Sigmoid colon (tissue), 6 donors: ENCODE measurements at regions not wholly inside any gene's neighbourhood (a gene's known extent, or its start where the extent isn't known, plus 50 kb on each side); places are given as distances from the start of the nearest gene placed in this dataset.

Experiments
- DNase-seq: peaks from one replicate; pipeline ENCODE4 v3.0.0-alpha.2; 2019
- H3K27ac ChIP-seq, 4 donors: fragments of 200-600 bp; sonication (generic); one replicate each; pipeline ENCODE4 v1.5.1; 2016 to 2019; ENCODE audit warnings: mild to moderate bottlenecking in 1 of 4
- H3K27me3 ChIP-seq, 3 donors: fragments of 200-600 bp; sonication (generic); one replicate each; pipeline ENCODE4 v1.5.1; 2019; ENCODE audit warnings: mild to moderate bottlenecking in 1 of 3
- H3K36me3 ChIP-seq, 4 donors: fragments of 200-600 bp; sonication (generic); one replicate each; pipeline ENCODE4 v1.5.1; 2016 to 2019
- H3K4me1 ChIP-seq, 4 donors: fragments of 200-600 bp; sonication (generic); one replicate each; pipeline ENCODE4 v1.5.1; 2017 to 2019
- H3K4me3 ChIP-seq, 4 donors: fragments of 200-600 bp; sonication (generic); one replicate each; pipeline ENCODE4 v1.5.1; 2017 to 2019; ENCODE audit warnings: mild to moderate bottlenecking in 2 of 4, moderate library complexity in 1 of 4
- H3K9me3 ChIP-seq, 4 donors: fragments of 200-600 bp in 3 of 4; sonication (generic) in 3 of 4; one replicate each; pipeline versions ENCODE4 v1.5.1 to v1.6.1; 2013 to 2019
- EP300 ChIP-seq, 4 donors: sonication (generic); formaldehyde crosslinking; IDR thresholded peaks; one replicate each; pipeline ENCODE4 v1.6.1; 2017; ENCODE audit warnings: antibody characterized with exemption in 4 of 4
- POLR2A ChIP-seq, 2 donors: fragments of 450-650 bp; IDR thresholded peaks; one replicate each; pipeline ENCODE4 v1.6.1; 2016; ENCODE audit warnings: antibody characterized with exemption in 2 of 2, mild to moderate bottlenecking in 2 of 2, moderate library complexity in 2 of 2
- POLR2AphosphoS5 ChIP-seq, 4 donors: sonication (generic); formaldehyde crosslinking; IDR thresholded peaks; one replicate each; pipeline ENCODE4 v1.6.1; 2017; ENCODE audit warnings: antibody characterized with exemption in 4 of 4
- whole genome bisulfite sequencing, 2 donors: extraction: QIAGEN DNeasy Blood & Tissue Kit; methylation state at CpG; one replicate each; pipeline ENCODE4 v1.1.7; 2013; 5-methylcytosine and 5-hydroxymethylcytosine counted together
- intact Hi-C: fragments of 100-400 bp; cut with DNase I; formaldehyde crosslinking; loops from one replicate; pipeline ENCODE4 v1.15.1; 2023
- TF ChIP-seq, protein P1 (sequence below), 4 experiments: fragments of 450-650 bp in 3 of 4; fragments of 200-600 bp in 1 of 4; IDR thresholded peaks; one replicate each; pipeline ENCODE4 v1.5.1; 2016 to 2019; ENCODE audit warnings: antibody characterized with exemption in 4 of 4, mild to moderate bottlenecking in 3 of 4, moderate library complexity in 2 of 4
- donor health status: healthy with polysubstance abuse.
- donor health status: healthy.

DNA sequence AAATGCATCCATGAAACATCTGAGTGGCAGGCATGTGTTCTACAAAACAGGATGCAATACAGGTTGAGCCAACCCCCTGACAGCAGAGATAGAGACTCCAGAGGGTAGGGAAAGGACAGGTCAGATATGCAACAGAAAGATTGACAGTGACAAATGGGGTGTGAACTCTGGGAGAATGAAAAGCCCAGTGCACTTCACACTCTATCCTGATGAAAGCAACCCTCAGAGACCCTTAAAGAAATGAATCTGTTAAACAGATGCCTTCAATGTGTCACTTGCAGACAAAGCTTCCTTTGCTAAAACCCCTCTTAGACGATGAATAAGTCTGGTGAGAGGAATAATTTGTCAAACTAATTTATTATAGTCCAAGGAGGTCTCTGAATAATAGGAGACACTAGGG, 89.9 kb downstream of the RFPL4B start:
- Histone ChIP-seq H3K9me3 (no peaks in the 10 kb centered on the region), H3K27ac (no peak overlapping the region), H3K27me3 (no peaks in the 10 kb centered on the region), H3K4me3 (no peak overlapping the region), H3K36me3 (no peaks in the 10 kb centered on the region), H3K4me1 (peaks cover 0 to 5% (median 0%) of the 10 kb centered on the region in 4 donors)
- no peak for TF ChIP-seq EP300 (IDR thresholded peaks at IDR 0.05)
- TF ChIP-seq, protein P1, sequence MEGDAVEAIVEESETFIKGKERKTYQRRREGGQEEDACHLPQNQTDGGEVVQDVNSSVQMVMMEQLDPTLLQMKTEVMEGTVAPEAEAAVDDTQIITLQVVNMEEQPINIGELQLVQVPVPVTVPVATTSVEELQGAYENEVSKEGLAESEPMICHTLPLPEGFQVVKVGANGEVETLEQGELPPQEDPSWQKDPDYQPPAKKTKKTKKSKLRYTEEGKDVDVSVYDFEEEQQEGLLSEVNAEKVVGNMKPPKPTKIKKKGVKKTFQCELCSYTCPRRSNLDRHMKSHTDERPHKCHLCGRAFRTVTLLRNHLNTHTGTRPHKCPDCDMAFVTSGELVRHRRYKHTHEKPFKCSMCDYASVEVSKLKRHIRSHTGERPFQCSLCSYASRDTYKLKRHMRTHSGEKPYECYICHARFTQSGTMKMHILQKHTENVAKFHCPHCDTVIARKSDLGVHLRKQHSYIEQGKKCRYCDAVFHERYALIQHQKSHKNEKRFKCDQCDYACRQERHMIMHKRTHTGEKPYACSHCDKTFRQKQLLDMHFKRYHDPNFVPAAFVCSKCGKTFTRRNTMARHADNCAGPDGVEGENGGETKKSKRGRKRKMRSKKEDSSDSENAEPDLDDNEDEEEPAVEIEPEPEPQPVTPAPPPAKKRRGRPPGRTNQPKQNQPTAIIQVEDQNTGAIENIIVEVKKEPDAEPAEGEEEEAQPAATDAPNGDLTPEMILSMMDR (IDR thresholded peaks at IDR 0.05), result no peak
- DNase-seq, result no peak
- intact Hi-C loops, result no loop called here
- WGBS, 2 donors, result 52 to 64% methylated on average over 1 of the region's 1 CpG

DNA sequence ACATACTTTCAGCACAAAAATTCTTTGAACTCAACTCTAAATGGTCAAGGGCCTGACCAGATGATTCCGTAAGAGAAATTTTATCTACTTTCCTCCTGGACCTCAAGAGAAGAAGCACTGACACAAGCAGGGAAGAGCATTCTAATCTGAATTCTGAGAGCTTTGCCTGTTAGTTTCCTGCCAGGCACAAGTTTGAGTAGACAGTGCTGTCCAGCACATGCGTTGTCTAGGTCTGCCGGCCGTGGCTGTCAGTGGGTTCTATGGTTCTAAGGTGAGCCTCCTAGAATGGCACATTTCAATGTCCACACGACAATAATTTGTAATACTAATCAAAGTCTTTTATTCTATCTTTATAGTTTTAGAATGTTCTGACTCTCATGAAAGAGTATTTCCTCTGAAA, 91.9 kb downstream of the RFPL4B start:
- no peak overlapping the region for H3K4me3 ChIP-seq
- H3K27me3 ChIP-seq, result no peaks in the 10 kb centered on the region
- H3K4me1 ChIP-seq, result peaks cover 0 to 11% (median 3%) of the 10 kb centered on the region in 4 donors
- H3K9me3 ChIP-seq, result no peaks in the 10 kb centered on the region
- H3K36me3 ChIP-seq, result no peaks in the 10 kb centered on the region
- 82 to 85% methylated on average over 5 of the region's 5 CpGs for WGBS, 2 donors
- H3K27ac ChIP-seq, result no peak overlapping the region
- DNase-seq, result no peak
- intact Hi-C loops, result no loop called here
- TF ChIP-seq POLR2A (IDR thresholded peaks at IDR 0.05) (no peak), POLR2AphosphoS5 (IDR thresholded peaks at IDR 0.05) (no peak), EP300 (IDR thresholded peaks at IDR 0.05) (no peak)
- TF ChIP-seq, protein P1 (IDR thresholded peaks at IDR 0.05), result no peak

DNA sequence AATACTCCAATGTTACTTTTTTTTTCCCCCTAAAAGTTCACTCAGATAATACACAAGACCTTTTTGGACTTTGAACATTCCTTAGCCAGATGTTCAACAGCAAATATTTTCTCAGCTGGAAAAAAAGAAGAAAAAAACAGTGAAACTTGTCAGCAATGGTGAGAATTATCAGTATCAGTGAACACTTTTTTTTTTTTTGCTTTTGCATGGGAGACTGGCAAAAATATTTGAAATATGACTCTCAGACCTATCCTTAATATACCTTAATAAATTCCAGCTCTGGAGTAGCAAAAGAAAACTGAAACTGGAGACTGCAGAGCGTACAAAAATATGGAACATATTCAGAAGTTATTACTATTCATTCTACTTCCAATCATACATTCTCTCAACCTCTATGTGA, 92.3 kb downstream of the RFPL4B start:
- intact Hi-C loops, result no loop called here
- no peaks in the 10 kb centered on the region for H3K27me3 ChIP-seq
- no peaks in the 10 kb centered on the region for H3K9me3 ChIP-seq
- H3K27ac ChIP-seq, result no peak overlapping the region
- whole genome bisulfite sequencing, 2 donors, result 43 to 76% methylated on average over 1 of the region's 1 CpG
- no peaks in the 10 kb centered on the region for H3K36me3 ChIP-seq
- no peak for DNase-seq
- TF ChIP-seq POLR2A (IDR thresholded peaks at IDR 0.05), result no peak
- TF ChIP-seq, protein P1 (IDR thresholded peaks at IDR 0.05), result no peak
- TF ChIP-seq EP300 (IDR thresholded peaks at IDR 0.05), result no peak
- H3K4me3 ChIP-seq, result no peak overlapping the region
- H3K4me1 ChIP-seq, result peaks cover 0 to 11% (median 3%) of the 10 kb centered on the region in 4 donors

DNA sequence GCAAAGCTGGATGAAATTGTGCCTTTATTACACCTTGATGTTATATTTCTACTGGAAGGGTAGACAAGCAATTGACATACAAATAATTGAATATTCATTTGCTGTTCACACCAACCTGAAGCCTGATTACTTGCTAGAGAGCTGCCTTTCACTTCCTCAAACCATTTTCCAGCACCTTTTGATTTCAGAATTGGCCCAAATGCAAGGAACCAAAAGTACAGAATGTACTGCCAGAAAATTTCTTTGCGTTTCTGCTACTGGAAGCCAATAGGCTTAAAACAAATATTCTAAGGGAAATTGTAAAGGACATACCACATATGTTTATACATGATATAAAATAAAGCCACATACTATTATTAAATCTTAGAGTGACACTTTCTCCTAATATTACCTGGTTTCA, 94.5 kb downstream of the RFPL4B start:
- no peak overlapping the region for H3K27ac ChIP-seq
- intact Hi-C loops, result no loop called here
- TF ChIP-seq POLR2AphosphoS5 (IDR thresholded peaks at IDR 0.05) (no peak), EP300 (IDR thresholded peaks at IDR 0.05) (no peak), POLR2A (IDR thresholded peaks at IDR 0.05) (no peak)
- TF ChIP-seq, protein P1 (IDR thresholded peaks at IDR 0.05), result no peak
- H3K9me3 ChIP-seq, result no peaks in the 10 kb centered on the region
- no peaks in the 10 kb centered on the region for H3K27me3 ChIP-seq
- no peak overlapping the region for H3K4me3 ChIP-seq
- 74 to 90% methylated on average over 1 of the region's 1 CpG for WGBS, 2 donors
- DNase-seq, result no peak
- H3K4me1 ChIP-seq, result peaks cover 0 to 11% (median 3%) of the 10 kb centered on the region in 4 donors
- H3K36me3 ChIP-seq, result no peaks in the 10 kb centered on the region
